GM23248 (cell line): ENCODE measurements at regions not wholly inside any gene's neighbourhood (a gene's known extent, or its start where the extent isn't known, plus 50 kb on each side); places are given as distances from the start of the nearest gene placed in this dataset.

Experiments
- DNase-seq: peaks from one replicate; pipeline ENCODE4 v3.0.0-alpha.2; 2015
- H2AFZ ChIP-seq: fragments of 200-600 bp; sonication (generic); 2 replicates; pipeline ENCODE4 v1.6.1; 2016; ENCODE audit warnings: antibody characterized with exemption
- H3F3A ChIP-seq: fragments of 200-600 bp; sonication (generic); 2 replicates; pipeline ENCODE4 v1.6.1; 2016; ENCODE audit warnings: mild to moderate bottlenecking, antibody characterized with exemption, mixed run types; ENCODE audit not compliant: insufficient read depth
- H3K27ac ChIP-seq: fragments of 200-600 bp; sonication (generic); 2 replicates; pipeline ENCODE4 v1.5.1; 2016; ENCODE audit warnings: mild to moderate bottlenecking
- H3K27me3 ChIP-seq: fragments of 200-600 bp; sonication (generic); replicated peaks from 2 replicates; pipeline ENCODE4 v1.6.1; 2016; ENCODE audit warnings: mild to moderate bottlenecking; ENCODE audit not compliant: insufficient read depth
- H3K36me3 ChIP-seq: fragments of 200-600 bp; sonication (generic); 2 replicates; pipeline ENCODE4 v1.6.1; 2016; ENCODE audit warnings: low read depth, mild to moderate bottlenecking
- H3K4me1 ChIP-seq: fragments of 200-600 bp; sonication (generic); 2 replicates; pipeline ENCODE4 v1.6.1; 2016; ENCODE audit warnings: mild to moderate bottlenecking; ENCODE audit not compliant: insufficient read depth
- H3K4me2 ChIP-seq: fragments of 200-600 bp; sonication (generic); one replicate; pipeline ENCODE4 v1.6.1; 2016; ENCODE audit warnings: mild to moderate bottlenecking; ENCODE audit not compliant: unreplicated experiment
- H3K4me3 ChIP-seq: fragments of 200-600 bp; sonication (generic); 2 replicates; pipeline ENCODE4 v1.5.1; 2016; ENCODE audit warnings: mild to moderate bottlenecking
- H3K79me2 ChIP-seq: fragments of 200-600 bp; sonication (generic); 2 replicates; pipeline ENCODE4 v1.6.1; 2016; ENCODE audit warnings: mild to moderate bottlenecking; ENCODE audit not compliant: insufficient read depth
- H3K9ac ChIP-seq: fragments of 200-600 bp; sonication (generic); 2 replicates; pipeline ENCODE4 v1.6.1; 2016; ENCODE audit warnings: mild to moderate bottlenecking
- H3K9me2 ChIP-seq: fragments of 200-600 bp; sonication (generic); 2 replicates; pipeline ENCODE4 v1.6.1; 2016; ENCODE audit warnings: mixed run types, mild to moderate bottlenecking, moderate library complexity; ENCODE audit not compliant: insufficient read depth
- H3K9me3 ChIP-seq: fragments of 200-600 bp; sonication (generic); one replicate; pipeline ENCODE4 v1.6.1; 2017; ENCODE audit warnings: low read depth
- H4K20me1 ChIP-seq: fragments of 200-600 bp; sonication (generic); 2 replicates; pipeline ENCODE4 v1.6.0; 2016; ENCODE audit not compliant: insufficient read depth
- EZH2 ChIP-seq: fragments of 200-600 bp; sonication (generic); IDR thresholded peaks from 2 replicates; pipeline ENCODE4 v1.6.1; 2018; ENCODE audit warnings: antibody characterized with exemption, mild to moderate bottlenecking; ENCODE audit not compliant: insufficient read depth, poor library complexity, severe bottlenecking
- EZH2phosphoT487 ChIP-seq: fragments of 200-600 bp; sonication (generic); IDR thresholded peaks from 2 replicates; pipeline ENCODE4 v1.6.1; 2018; ENCODE audit warnings: antibody characterized with exemption, moderate library complexity, mild to moderate bottlenecking, low read depth; ENCODE audit not compliant: insufficient read depth
- WGBS, 2 experiments: methylation state at CpG; one replicate each; pipeline ENCODE4 v1.1.6; 2015 to 2017; ENCODE audit warnings: low lambda C conversion rate in 2 of 2, low coverage in 1 of 2; ENCODE audit errors: missing lambda C conversion rate in 2 of 2; 5-methylcytosine and 5-hydroxymethylcytosine counted together
- in situ Hi-C: fragments of 300-500 bp; cut with MboI; formaldehyde crosslinking; loops from 2 replicates; pipeline ENCODE4 v1.15.0; 2020

DNA sequence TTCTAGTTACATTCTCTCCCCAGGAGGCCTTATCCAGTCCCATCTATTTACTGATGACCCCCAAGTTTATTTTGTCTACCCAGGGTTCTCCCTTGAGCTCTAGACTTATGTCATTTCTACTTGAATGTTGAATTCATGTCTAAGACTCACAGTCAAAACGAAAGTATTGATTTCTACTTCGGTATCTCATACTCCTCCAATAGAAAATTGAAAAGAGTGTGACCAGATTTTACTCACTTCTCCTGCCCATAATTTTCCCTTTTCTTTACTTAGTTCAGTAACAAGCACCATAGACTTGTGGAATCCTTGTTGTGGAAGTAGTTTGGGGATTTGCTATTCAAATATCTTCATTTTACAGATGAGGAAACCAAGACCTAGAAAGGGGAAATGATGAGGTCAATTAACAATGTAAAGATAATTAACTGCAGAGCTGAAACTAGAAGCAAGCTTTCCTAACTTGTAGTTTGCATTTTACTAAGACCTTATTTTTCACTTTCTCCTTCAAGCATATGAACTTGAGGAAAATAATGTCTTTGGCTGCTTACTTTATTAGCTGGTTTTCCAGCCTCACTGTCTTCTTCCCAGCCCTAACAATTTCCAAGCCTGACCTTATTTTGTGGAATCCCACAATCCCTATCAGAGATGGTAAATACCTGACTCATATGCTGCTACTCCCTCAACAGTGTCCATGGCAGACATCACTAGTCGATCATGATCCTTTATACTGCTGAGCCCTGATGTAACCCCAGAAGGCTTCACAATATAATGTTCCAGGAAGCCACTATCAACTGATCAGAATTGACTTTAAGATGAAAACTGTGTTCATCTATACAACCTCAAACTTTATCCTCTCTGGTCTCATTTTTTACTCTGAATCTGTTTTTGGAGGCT is 123.9 kb upstream of the AGBL1 start:
- no peaks in the 10 kb centered on the region for H3K36me3 ChIP-seq
- no peaks in the 10 kb centered on the region for H3K9me3 ChIP-seq
- no peak overlapping the region for H3K9ac ChIP-seq
- H3K27me3 ChIP-seq, result no peaks in the 10 kb centered on the region
- TF ChIP-seq EZH2phosphoT487 (no peak), EZH2 (no peak)
- 16 to 20% methylated on average over 3 of the region's 3 CpGs for WGBS, 2 experiments
- H2AFZ ChIP-seq, result no peak overlapping the region
- DNase-seq, result no peak
- H3K27ac ChIP-seq, result no peak overlapping the region
- H3K79me2 ChIP-seq, result no peaks in the 10 kb centered on the region
- H3K4me1 ChIP-seq, result no peaks in the 10 kb centered on the region
- no peaks in the 10 kb centered on the region for H4K20me1 ChIP-seq
- H3K9me2 ChIP-seq, result no peaks in the 10 kb centered on the region
- no peaks in the 10 kb centered on the region for H3F3A ChIP-seq
- H3K4me3 ChIP-seq, result no peak overlapping the region
- H3K4me2 ChIP-seq, result no peak overlapping the region
- in situ Hi-C loops, result no loop called here

DNA sequence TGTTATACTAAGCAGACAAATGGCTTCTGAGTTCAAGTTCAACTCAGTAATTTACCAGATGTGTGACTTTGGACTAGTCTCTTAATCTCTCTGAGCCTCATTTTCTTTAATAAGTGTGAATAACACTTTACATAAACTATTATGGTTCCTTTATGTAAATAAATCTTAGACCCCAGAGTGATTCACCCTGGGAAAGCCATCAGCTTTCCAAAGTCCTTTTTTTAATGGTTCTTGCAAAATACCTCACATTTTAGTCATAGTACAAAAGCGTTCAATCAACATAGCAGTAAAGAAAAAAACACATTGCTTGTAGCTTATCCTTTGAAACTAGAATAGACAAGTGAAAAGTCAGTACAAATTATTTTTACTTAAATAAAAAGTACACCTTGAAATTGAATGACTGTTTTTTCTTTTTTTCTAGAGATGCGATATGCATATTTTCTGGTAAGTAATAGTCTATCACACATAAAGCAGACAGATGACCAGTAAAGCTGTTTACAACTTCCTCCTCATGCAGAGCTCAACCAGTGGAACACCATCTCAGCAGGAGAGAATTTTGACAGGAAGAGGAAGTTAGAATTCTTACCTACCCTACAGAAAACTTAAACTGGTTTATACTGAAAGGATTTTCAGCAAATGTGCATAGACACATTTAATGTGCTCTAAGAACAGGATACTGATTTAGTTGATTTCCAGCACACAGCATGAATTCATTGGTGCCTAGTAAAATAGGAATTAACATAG is 123.0 kb upstream of the AGBL1 start:
- no peak overlapping the region for H3K9ac ChIP-seq
- no peak overlapping the region for H3K27ac ChIP-seq
- H3K4me2 ChIP-seq, result no peak overlapping the region
- H3K9me3 ChIP-seq, result no peaks in the 10 kb centered on the region
- H4K20me1 ChIP-seq, result no peaks in the 10 kb centered on the region
- 40 to 44% methylated on average over 2 of the region's 2 CpGs for WGBS, 2 experiments
- DNase-seq, result no peak
- no peak overlapping the region for H2AFZ ChIP-seq
- H3K36me3 ChIP-seq, result no peaks in the 10 kb centered on the region
- H3K4me1 ChIP-seq, result no peaks in the 10 kb centered on the region
- no peaks in the 10 kb centered on the region for H3K9me2 ChIP-seq
- H3K27me3 ChIP-seq, result no peaks in the 10 kb centered on the region
- H3F3A ChIP-seq, result no peaks in the 10 kb centered on the region
- in situ Hi-C loops, result no loop called here
- H3K79me2 ChIP-seq, result no peaks in the 10 kb centered on the region
- H3K4me3 ChIP-seq, result no peak overlapping the region
- no peak for TF ChIP-seq EZH2
- TF ChIP-seq EZH2phosphoT487, result no peak

DNA sequence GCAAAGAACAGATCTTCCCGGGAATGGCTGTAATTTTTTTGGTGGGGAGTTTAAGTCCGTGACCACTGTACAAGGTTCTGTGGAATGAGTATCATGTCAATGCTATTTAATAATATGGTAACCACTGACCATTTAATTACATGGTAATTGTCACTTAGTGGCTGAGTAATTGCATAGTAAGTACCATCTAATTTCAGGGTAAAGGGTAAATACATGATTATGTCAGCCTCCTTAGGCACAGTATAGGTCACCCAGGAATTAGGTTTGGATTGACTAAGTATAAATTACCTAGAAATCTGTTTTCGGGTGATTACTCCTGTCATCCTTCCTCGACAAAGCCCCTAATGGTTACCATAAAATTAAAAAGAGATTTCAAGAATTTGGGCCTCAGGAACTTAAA is 120.1 kb upstream of the AGBL1 start:
- in situ Hi-C loops, result loop anchor here (10.0 kb wide), 1 partner anchor 55 kb away; no protein-coding TSS in a partner anchor
- Histone ChIP-seq H3K79me2 (no peaks in the 10 kb centered on the region), H3K4me1 (no peaks in the 10 kb centered on the region), H3K9ac (no peak overlapping the region), H2AFZ (no peak overlapping the region), H4K20me1 (no peaks in the 10 kb centered on the region), H3K9me3 (no peaks in the 10 kb centered on the region), H3K4me3 (no peak overlapping the region), H3K27ac (no peak overlapping the region), H3K9me2 (no peaks in the 10 kb centered on the region), H3K4me2 (no peak overlapping the region), H3K27me3 (no peaks in the 10 kb centered on the region), H3K36me3 (no peaks in the 10 kb centered on the region), H3F3A (no peaks in the 10 kb centered on the region)
- TF ChIP-seq EZH2 (no peak), EZH2phosphoT487 (no peak)
- DNase-seq, result no peak
- 11 to 12% methylated on average over 4 of the region's 4 CpGs for WGBS, 2 experiments

DNA sequence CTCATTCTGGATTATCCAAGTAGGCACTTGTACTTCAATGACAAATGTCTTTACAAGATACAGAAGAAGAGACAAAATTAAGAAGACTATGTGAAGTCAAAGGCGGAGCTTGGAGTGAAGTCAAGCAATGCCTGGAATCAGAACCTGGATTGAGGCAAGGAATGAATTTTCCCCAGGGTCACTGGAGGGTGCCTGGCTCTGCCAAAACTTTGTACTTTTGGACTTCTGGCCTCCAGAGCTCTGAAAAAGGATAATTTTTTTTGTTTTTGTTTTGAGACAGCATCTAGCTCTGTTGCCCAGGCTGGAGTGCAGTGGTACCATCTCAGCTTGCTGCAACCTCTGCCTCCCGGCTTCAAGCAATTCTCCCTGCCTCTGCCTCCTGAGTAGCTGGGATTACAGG is 119.3 kb upstream of the AGBL1 start:
- in situ Hi-C loops, result loop anchor here (10.0 kb wide), 1 partner anchor 56 kb away; no protein-coding TSS in a partner anchor
- no peaks in the 10 kb centered on the region for H3K4me1 ChIP-seq
- H4K20me1 ChIP-seq, result no peaks in the 10 kb centered on the region
- no peak for TF ChIP-seq EZH2
- no peak for TF ChIP-seq EZH2phosphoT487
- no peak overlapping the region for H3K4me3 ChIP-seq
- H3K9ac ChIP-seq, result no peak overlapping the region
- no peaks in the 10 kb centered on the region for H3K9me2 ChIP-seq
- H3K27me3 ChIP-seq, result no peaks in the 10 kb centered on the region
- H3K27ac ChIP-seq, result no peak overlapping the region
- no peak for DNase-seq
- no peaks in the 10 kb centered on the region for H3K9me3 ChIP-seq
- H2AFZ ChIP-seq, result no peak overlapping the region
- H3K79me2 ChIP-seq, result no peaks in the 10 kb centered on the region
- no peaks in the 10 kb centered on the region for H3K36me3 ChIP-seq
- no peak overlapping the region for H3K4me2 ChIP-seq
- no peaks in the 10 kb centered on the region for H3F3A ChIP-seq
- 14 to 19% methylated on average over 2 of the region's 2 CpGs for WGBS, 2 experiments
